ENCODE measurements at regions not wholly inside any gene's neighbourhood (a gene's known extent, or its start where the extent isn't known, plus 50 kb on each side); places are given as distances from the start of the nearest gene placed in this dataset.

DNA sequence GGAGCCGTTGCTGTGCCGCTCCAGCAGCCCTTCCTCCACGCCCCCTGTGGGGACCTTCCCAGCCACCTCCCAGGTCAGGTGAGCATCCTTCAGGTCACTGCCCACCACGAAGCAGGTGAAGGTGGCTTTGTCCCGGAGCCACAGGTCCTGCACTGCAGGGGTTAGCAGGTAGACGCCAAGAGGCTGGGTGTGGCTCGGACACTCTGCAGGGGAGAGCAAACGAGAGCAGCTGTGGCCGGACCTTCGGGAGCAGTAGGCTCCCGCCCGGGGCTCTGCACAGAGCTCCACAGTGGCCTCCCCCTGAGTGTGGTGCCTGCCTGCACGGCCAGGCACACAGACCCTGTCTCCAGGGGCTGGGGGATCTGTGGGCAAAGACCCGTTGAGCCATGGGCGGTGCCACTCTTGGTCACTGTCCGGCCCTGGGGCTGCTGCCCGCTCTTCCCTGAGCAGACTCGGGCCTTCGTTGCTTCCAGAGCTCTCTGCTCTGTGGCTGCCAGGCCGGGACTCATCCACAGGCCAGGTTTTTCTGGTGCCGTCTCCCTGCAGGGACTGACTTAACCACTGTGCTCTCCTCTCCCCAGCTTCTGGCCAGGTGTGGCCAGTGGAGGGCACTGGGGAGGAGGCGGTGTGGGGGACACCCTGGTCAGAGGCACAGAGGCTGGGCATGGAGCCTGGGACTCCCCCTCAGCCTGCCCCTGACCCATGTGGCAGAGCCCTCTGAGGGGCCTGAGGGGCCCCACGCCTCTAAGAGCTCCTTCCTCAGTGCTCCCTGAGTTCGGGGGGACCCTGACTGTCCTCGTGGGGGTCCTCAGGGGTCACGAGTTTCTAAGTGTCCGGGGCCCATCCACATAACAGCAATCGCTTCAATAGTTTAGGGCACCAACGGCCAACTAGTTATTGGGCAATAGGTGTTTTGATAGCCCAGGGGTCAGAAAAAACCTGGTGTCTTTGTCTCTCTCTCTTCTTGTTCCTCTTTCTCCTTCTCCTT, 314.9 kb downstream of the TMEM121 start:
- DNase-seq (ENCODE audit: low read depth) = no peak
- TF ChIP-seq, protein P1, sequence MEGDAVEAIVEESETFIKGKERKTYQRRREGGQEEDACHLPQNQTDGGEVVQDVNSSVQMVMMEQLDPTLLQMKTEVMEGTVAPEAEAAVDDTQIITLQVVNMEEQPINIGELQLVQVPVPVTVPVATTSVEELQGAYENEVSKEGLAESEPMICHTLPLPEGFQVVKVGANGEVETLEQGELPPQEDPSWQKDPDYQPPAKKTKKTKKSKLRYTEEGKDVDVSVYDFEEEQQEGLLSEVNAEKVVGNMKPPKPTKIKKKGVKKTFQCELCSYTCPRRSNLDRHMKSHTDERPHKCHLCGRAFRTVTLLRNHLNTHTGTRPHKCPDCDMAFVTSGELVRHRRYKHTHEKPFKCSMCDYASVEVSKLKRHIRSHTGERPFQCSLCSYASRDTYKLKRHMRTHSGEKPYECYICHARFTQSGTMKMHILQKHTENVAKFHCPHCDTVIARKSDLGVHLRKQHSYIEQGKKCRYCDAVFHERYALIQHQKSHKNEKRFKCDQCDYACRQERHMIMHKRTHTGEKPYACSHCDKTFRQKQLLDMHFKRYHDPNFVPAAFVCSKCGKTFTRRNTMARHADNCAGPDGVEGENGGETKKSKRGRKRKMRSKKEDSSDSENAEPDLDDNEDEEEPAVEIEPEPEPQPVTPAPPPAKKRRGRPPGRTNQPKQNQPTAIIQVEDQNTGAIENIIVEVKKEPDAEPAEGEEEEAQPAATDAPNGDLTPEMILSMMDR (IDR thresholded peaks at IDR 0.05; ENCODE audit: insufficient read depth, low read depth, low read length) = no peak
- no peak overlapping the region for H3K4me3 ChIP-seq (ENCODE audit: low read depth, low read length)

DNA sequence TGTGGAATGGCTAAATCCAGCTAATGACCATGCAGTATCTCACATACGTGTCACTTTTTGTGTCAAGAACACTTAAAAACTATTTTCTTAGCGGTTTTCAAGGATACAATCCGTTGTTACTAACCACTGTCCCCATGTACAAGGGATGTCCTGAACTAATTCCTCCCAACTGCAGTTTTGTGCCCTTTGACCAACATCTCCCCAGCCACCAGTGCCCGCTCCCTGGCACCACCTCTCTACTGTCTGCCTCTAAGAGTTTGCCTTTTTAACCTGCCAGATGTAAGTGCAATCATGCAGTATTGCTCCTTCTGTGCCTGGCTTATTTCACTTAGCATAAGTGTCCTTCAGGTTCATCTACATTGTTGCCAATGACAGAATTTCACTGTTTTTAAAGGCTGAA, 315.7 kb downstream of the TMEM121 start:
- H3K4me3 ChIP-seq (ENCODE audit: low read depth, low read length) = no peak overlapping the region
- TF ChIP-seq, protein P1 (IDR thresholded peaks at IDR 0.05; ENCODE audit: insufficient read depth, low read depth, low read length) = no peak
- no peak for DNase-seq (ENCODE audit: low read depth)

DNA sequence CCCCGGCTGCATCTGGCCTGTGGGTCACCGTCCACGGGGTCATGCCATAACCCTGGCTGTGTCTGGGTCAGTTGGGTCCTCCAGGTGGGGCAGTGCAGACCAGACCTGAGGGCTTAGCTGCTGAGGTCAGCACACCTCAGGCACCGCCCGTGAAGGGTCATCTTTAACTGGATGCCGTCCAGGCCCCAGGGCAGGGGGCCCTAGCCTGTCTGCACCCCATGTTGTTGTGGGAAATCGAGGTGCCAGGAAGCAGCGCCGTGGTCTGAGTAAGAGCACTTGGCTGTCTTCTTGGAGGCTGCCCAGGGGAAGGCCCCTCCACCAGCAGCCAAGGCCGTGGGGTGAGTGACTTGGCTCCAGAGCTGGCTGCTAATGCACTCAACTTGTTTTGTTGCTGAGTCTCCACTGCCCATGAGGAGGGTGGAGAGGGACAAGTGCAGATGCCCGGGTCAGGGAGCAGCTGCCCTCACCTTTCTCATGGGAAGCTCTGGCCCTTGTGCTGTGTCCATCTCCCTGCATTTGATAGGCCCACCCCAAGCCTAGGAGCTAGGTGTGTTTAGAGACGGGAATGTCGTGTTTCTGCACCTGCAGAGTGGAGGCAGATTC, 317.2 kb downstream of the TMEM121 start:
- no peak for DNase-seq (ENCODE audit: low read depth)
- H3K4me3 ChIP-seq (ENCODE audit: low read depth, low read length) = no peak overlapping the region
- TF ChIP-seq, protein P1 (IDR thresholded peaks at IDR 0.05; ENCODE audit: insufficient read depth, low read depth, low read length) = no peak

DNA sequence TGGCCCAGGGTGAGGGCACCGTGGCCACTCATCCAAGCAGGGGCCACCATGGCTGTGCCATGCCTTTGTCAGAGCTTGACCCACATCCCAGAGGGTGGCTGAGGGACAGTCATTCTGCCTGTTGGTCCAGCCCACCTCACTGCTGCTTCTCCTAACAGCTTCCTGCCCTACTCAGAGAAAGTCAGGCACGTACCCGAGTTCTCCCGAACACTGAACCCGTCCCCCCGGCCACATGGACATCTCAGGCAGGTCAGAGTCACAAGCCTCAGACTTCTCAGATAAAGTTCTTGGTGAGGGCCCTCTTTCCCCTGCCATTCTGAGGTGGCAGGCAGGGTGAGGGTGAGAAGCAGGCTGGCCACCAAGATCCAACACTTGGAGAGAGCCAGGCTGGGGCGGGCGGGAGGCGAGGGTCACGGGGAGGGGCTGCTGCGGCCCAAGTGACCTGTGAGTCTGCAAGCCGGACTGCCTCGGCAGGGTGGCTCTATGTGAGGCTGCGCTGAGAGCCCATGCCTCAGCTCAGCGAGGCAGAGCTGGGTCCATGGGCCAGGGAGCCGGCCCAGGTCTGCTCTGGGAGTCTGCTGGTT, 317.8 kb downstream of the TMEM121 start:
- TF ChIP-seq, protein P1 (IDR thresholded peaks at IDR 0.05; ENCODE audit: insufficient read depth, low read depth, low read length) = no peak
- DNase-seq (ENCODE audit: low read depth) = no peak
- no peak overlapping the region for H3K4me3 ChIP-seq (ENCODE audit: low read depth, low read length)

DNA sequence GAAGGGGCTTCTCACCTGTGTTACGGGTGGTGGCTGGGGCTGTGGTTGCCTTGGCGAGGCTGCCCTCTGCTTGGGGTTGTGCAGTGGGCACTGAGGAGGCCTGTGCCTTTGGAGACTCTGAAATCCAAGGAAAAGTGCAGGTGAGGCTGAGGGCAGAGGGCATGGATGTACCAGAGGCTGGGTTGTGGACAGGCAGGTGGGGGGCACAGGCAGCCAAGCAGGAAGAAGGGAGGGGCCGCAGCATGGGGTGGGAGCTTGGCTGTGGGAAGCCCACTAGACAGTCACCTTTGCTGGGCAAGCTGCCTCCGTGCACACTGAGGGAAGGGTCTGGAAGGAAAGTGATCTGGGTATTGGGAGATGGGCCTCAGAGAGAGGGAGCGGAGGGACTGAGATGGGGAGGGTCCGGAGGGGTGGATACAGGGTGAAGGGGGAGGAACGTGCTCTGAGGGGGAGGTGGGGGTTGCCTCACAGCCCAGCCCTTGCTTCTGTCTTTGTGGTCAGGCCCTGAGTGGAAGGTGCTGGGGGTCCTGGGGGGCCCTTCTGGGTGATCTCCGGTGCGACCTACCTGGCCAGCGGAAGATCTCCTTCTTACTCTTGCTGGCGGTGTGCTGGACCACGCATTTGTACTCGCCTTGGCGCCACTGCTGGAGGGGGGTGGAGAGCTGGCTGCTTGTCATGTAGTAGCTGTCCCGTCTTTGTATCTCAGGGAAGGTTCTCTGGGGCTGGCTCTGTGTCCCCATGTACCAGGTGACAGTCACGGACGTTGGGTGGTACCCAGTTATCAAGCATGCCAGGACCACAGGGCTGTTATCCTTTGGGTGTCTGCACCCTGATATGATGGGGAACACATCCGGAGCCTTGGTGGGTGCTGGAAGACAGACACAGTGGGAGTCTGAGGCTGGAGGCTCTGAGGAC, 318.7 kb downstream of the TMEM121 start:
- no peak overlapping the region for H3K4me3 ChIP-seq (ENCODE audit: low read depth, low read length)
- DNase-seq (ENCODE audit: low read depth) = no peak
- TF ChIP-seq, protein P1 (IDR thresholded peaks at IDR 0.05; ENCODE audit: insufficient read depth, low read depth, low read length) = no peak

DNA sequence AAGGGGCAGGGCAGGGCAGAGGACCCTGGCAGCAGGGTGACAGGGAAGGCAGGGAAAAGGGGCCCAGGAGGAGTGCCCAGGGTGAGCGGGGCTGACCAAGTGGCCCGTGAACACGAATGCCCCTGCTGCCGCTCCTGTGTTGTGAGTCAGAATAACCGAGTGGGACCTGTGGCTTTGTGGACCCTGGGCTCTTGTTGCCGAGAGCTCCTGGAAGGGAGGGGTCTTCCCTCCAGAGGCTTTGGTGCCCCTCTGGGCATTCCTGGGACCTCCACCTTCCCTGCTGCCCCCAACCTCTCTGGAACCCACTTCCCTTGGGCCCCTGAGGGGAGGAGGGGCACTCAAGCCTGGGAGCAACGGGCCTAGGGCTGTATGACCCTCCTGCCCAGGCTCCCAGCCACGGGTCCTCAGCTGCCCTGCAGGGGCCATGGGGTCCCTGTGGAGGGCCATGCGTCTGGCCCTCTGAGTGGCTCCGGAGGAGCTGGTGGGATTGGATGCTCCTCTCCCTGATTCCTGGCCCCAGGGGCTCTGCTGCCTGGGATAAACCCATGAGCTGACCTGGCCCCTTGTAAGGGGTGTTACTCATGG, 319.4 kb downstream of the TMEM121 start:
- no peak for DNase-seq (ENCODE audit: low read depth)
- TF ChIP-seq, protein P1 (IDR thresholded peaks at IDR 0.05; ENCODE audit: insufficient read depth, low read depth, low read length) = no peak

More for the DNA sequence above, 319.4 kb downstream of the TMEM121 start:
- no peak overlapping the region for H3K4me3 ChIP-seq (ENCODE audit: low read depth, low read length)

All from fibroblast of villous mesenchyme (primary cell).